Upper lobe of left lung (tissue), 6 donors: ENCODE measurements at regions not wholly inside any gene's neighbourhood (a gene's known extent, or its start where the extent isn't known, plus 50 kb on each side); places are given as distances from the start of the nearest gene placed in this dataset.

Experiments used
- ATAC-seq, 2 donors: fragments of 200-7000 bp; cut with Tn5 transposase; one replicate each; pipeline ENCODE4 v1.9.1; 2022; ENCODE audit warnings: mild to moderate bottlenecking in 2 of 2, moderate library complexity in 2 of 2; ENCODE audit not compliant: low FRiP score in 2 of 2
- DNase-seq, 2 donors: peaks; one replicate each; pipeline ENCODE4 v3.0.0-alpha.2; 2019 to 2020
- H3K27ac ChIP-seq, 4 donors: fragments of 200-600 bp; sonication (generic); one replicate each; pipeline ENCODE4 v1.5.1; 2016 to 2019
- H3K27me3 ChIP-seq, 4 donors: fragments of 200-600 bp; sonication (generic); one replicate each; pipeline ENCODE4 v1.5.1; 2017 to 2019
- H3K36me3 ChIP-seq, 4 donors: fragments of 200-600 bp; sonication (generic); one replicate each; pipeline ENCODE4 v1.5.1; 2016 to 2019
- H3K4me1 ChIP-seq, 4 donors: fragments of 200-600 bp; sonication (generic); one replicate each; pipeline ENCODE4 v1.5.1; 2018 to 2019
- H3K4me3 ChIP-seq, 4 donors: fragments of 200-600 bp; sonication (generic); one replicate each; pipeline ENCODE4 v1.5.1; 2017 to 2019; ENCODE audit warnings: mild to moderate bottlenecking in 2 of 4, moderate library complexity in 1 of 4
- H3K9me3 ChIP-seq, 4 donors: fragments of 200-600 bp; sonication (generic); one replicate each; pipeline ENCODE4 v1.5.1; 2018 to 2019
- CTCF ChIP-seq, 6 experiments: fragments of 450-650 bp in 4 of 6; fragments of 200-600 bp in 2 of 6; sonication (generic) in 2 of 6; IDR thresholded peaks; one replicate each; pipeline ENCODE4 v1.5.1; 2016 to 2019; ENCODE audit warnings: antibody characterized with exemption in 6 of 6
- EP300 ChIP-seq, 4 donors: sonication (generic); formaldehyde crosslinking; IDR thresholded peaks; one replicate each; pipeline ENCODE4 v1.5.1; 2017; ENCODE audit warnings: antibody characterized with exemption in 4 of 4, control low read depth in 2 of 4
- POLR2A ChIP-seq, 4 donors: fragments of 450-650 bp; IDR thresholded peaks; one replicate each; pipeline ENCODE4 v1.5.1; 2016 to 2017; ENCODE audit warnings: antibody characterized with exemption in 4 of 4, mild to moderate bottlenecking in 2 of 4
- POLR2AphosphoS5 ChIP-seq, 2 donors: sonication (generic); formaldehyde crosslinking; IDR thresholded peaks; one replicate each; pipeline ENCODE4 v1.5.1; 2017; ENCODE audit warnings: antibody characterized with exemption in 2 of 2
- WGBS, 2 donors: methylation state at CpG; one replicate each; pipeline ENCODE4 v1.1.5; 2017 to 2018; 5-methylcytosine and 5-hydroxymethylcytosine counted together
- donor health status: DM: no; HTN: no; CAD: no; lungs with moderate emphysema.
- donor health status: DM: no; HTN: yes; CAD: no; lungs with severe emphysema.

GRCh38 chr3:22612927-22613326 is 590.2 kb upstream of the UBE2E2 start:
- Histone ChIP-seq H3K27me3 (no peaks in the 10 kb centered on the region), H3K36me3 (no peaks in the 10 kb centered on the region), H3K4me1 (no peaks in the 10 kb centered on the region), H3K9me3 (no peaks in the 10 kb centered on the region), H3K4me3 (no peak overlapping the region), H3K27ac (no peak overlapping the region)
- ATAC-seq, result no peak
- TF ChIP-seq POLR2A (IDR thresholded peaks at IDR 0.05) (no peak), POLR2AphosphoS5 (IDR thresholded peaks at IDR 0.05) (no peak), EP300 (IDR thresholded peaks at IDR 0.05) (no peak), CTCF (IDR thresholded peaks at IDR 0.05) (no peak)
- 67 to 70% methylated on average over 4 of the region's 4 CpGs for WGBS, 2 donors
- no peak for DNase-seq

- H3K27me3 ChIP-seq, result no peaks in the 10 kb centered on the region
- DNase-seq (no peak), ATAC-seq (no peak)
- no peak overlapping the region for H3K4me3 ChIP-seq
- TF ChIP-seq EP300 (IDR thresholded peaks at IDR 0.05), result no peak
- no peak for TF ChIP-seq CTCF (IDR thresholded peaks at IDR 0.05)
- TF ChIP-seq POLR2AphosphoS5 (IDR thresholded peaks at IDR 0.05), result no peak
- no peak for TF ChIP-seq POLR2A (IDR thresholded peaks at IDR 0.05)
- H3K9me3 ChIP-seq, result no peaks in the 10 kb centered on the region
- no peak overlapping the region for H3K27ac ChIP-seq
- 38 to 57% methylated on average over 2 of the region's 2 CpGs for WGBS, 2 donors
- H3K36me3 ChIP-seq, result no peaks in the 10 kb centered on the region
- no peaks in the 10 kb centered on the region for H3K4me1 ChIP-seq
Measured at GRCh38 chr3:22615790-22616189, 587.3 kb upstream of the UBE2E2 start.

- Histone ChIP-seq H3K4me1 (no peaks in the 10 kb centered on the region), H3K27ac (no peak overlapping the region), H3K9me3 (no peaks in the 10 kb centered on the region), H3K4me3 (no peak overlapping the region), H3K36me3 (no peaks in the 10 kb centered on the region), H3K27me3 (no peaks in the 10 kb centered on the region)
- no peak for TF ChIP-seq POLR2A (IDR thresholded peaks at IDR 0.05)
- no peak for TF ChIP-seq CTCF (IDR thresholded peaks at IDR 0.05)
- no peak for TF ChIP-seq POLR2AphosphoS5 (IDR thresholded peaks at IDR 0.05)
- TF ChIP-seq EP300 (IDR thresholded peaks at IDR 0.05), result no peak
- ATAC-seq, result no peak
- WGBS, 2 donors, result 45 to 48% methylated on average over 1 of the region's 1 CpG
- no peak for DNase-seq
Measured at GRCh38 chr3:22617372-22617771, 585.8 kb upstream of the UBE2E2 start.

- Histone ChIP-seq H3K27ac (no peak overlapping the region), H3K36me3 (no peaks in the 10 kb centered on the region), H3K9me3 (no peaks in the 10 kb centered on the region), H3K27me3 (no peaks in the 10 kb centered on the region), H3K4me3 (no peak overlapping the region), H3K4me1 (no peaks in the 10 kb centered on the region)
- ATAC-seq (no peak), DNase-seq (no peak)
- WGBS, 2 donors, result 90 to 91% methylated on average over 1 of the region's 1 CpG
- no peak for TF ChIP-seq POLR2A (IDR thresholded peaks at IDR 0.05)
- TF ChIP-seq CTCF (IDR thresholded peaks at IDR 0.05), result no peak
- TF ChIP-seq EP300 (IDR thresholded peaks at IDR 0.05), result no peak
- TF ChIP-seq POLR2AphosphoS5 (IDR thresholded peaks at IDR 0.05), result no peak
Measured at GRCh38 chr3:22620498-22620897, 582.6 kb upstream of the UBE2E2 start.

DNA sequence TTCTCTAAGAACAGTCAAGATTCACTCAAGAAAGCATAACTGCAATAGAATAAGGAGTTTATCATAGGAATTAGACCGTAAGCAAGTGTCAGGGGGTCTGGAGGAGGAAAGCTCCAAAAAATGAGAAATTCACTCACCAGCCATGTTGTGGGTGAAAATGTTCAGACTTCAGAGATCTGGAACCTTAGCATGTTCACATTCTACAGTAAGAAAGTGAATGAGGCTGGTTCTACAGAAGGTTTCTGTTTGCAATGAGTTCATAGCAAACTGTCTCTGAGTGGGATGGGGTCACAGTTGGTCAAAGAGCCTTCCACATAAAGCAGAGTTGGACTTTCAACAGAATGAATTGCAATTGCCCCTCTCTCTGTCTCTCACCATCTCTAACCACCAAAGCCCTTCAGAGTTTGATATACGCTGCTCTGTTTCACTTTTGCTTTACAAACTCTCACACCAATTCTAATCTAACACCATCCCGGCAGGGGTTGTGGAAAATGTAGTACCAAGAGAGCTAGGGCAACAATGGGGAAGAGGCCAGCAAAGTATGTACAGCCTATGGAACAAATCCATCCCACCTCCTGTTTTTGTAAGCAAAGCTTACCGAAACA is 581.8 kb upstream of the UBE2E2 start:
- Histone ChIP-seq H3K4me1 (no peaks in the 10 kb centered on the region), H3K4me3 (no peak overlapping the region), H3K27ac (no peak overlapping the region), H3K9me3 (no peaks in the 10 kb centered on the region), H3K27me3 (no peaks in the 10 kb centered on the region), H3K36me3 (no peaks in the 10 kb centered on the region)
- DNase-seq (no peak), ATAC-seq (no peak)
- 77 to 86% methylated on average over 4 of the region's 4 CpGs for WGBS, 2 donors
- TF ChIP-seq EP300 (IDR thresholded peaks at IDR 0.05) (no peak), POLR2AphosphoS5 (IDR thresholded peaks at IDR 0.05) (no peak), POLR2A (IDR thresholded peaks at IDR 0.05) (no peak), CTCF (IDR thresholded peaks at IDR 0.05) (no peak)
